ENCODE measurements at regions not wholly inside any gene's neighbourhood (a gene's known extent, or its start where the extent isn't known, plus 50 kb on each side); places are given as distances from the start of the nearest gene placed in this dataset.

DNA sequence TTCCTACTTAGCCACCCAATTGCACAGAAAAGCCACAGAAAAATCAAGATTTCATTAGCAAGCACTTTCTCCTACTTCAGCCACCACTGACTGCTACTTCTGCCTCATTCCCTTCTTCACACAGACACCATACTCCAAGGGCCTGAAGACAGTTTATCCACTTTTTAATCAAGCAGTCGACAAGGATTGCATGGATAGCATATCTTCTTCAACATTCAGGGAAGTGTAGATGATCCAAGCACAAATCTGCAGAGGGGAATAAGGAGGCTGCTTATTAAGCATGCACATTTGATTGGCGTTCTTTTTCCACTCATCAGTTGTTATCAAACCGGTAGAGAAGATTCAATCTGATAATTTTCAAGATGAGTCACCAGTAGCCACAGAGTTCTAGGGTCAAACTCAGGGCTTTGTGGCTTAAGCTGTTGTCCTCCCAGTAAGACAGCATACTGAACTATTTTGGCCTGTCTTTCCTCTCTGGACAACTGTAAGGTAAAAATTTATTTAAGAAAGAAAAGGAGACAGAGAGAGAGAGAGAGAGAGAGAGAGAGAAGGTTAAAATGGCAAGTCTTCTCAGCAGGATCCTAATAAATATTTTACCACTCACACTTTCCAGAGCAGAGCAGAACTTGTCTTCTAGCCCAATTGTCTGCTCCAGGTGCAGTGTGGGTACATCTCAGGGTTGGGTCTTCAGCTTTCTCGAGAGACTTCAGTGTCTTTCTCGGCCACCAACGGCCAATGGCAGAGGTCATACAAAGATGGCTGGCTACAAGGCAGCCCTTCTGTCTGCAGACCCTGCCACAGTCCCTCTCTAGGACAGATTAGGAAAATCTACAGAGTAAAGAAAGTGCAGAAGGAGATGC is 80.6 kb upstream of the BHLHE40 start (continued):
- TF ChIP-seq, protein P1, sequence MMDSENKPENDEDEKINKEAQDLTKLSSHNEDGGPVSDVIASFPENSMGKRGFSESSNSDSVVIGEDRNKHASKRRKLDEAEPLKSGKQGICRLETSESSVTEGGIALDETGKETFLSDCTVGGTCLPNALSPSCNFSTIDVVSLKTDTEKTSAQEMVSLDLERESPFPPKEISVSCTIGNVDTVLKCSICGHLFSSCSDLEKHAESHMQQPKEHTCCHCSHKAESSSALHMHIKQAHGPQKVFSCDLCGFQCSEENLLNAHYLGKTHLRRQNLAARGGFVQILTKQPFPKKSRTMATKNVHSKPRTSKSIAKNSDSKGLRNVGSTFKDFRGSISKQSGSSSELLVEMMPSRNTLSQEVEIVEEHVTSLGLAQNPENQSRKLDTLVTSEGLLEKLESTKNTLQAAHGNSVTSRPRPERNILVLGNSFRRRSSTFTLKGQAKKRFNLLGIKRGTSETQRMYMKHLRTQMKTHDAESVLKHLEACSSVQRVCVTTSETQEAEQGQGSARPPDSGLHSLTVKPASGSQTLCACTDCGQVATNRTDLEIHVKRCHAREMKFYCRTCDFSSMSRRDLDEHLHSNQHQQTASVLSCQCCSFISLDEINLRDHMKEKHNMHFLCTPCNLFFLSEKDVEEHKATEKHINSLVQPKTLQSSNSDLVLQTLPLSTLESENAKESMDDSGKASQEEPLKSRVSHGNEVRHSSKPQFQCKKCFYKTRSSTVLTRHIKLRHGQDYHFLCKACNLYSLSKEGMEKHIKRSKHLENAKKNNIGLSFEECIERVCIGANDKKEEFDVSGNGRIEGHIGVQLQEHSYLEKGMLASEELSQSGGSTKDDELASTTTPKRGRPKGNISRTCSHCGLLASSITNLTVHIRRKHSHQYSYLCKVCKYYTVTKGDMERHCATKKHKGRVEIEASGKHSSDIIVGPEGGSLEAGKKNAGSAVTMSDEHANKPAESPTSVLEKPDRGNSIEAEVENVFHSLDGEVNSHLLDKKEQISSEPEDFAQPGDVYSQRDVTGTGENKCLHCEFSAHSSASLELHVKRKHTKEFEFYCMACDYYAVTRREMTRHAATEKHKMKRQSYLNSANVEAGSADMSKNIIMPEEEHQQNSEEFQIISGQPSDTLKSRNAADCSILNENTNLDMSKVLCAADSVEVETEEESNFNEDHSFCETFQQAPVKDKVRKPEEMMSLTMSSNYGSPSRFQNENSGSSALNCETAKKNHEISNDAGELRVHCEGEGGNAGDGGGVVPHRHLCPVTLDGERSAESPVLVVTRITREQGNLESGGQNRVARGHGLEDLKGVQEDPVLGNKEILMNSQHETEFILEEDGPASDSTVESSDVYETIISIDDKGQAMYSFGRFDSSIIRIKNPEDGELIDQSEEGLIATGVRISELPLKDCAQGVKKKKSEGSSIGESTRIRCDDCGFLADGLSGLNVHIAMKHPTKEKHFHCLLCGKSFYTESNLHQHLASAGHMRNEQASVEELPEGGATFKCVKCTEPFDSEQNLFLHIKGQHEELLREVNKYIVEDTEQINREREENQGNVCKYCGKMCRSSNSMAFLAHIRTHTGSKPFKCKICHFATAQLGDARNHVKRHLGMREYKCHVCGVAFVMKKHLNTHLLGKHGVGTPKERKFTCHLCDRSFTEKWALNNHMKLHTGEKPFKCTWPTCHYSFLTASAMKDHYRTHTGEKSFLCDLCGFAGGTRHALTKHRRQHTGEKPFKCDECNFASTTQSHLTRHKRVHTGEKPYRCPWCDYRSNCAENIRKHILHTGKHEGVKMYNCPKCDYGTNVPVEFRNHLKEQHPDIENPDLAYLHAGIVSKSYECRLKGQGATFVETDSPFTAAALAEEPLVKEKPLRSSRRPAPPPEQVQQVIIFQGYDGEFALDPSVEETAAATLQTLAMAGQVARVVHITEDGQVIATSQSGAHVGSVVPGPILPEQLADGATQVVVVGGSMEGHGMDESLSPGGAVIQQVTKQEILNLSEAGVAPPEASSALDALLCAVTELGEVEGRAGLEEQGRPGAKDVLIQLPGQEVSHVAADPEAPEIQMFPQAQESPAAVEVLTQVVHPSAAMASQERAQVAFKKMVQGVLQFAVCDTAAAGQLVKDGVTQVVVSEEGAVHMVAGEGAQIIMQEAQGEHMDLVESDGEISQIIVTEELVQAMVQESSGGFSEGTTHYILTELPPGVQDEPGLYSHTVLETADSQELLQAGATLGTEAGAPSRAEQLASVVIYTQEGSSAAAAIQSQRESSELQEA (IDR thresholded peaks at IDR 0.05; ENCODE audit: low read depth), result no peak
- TF ChIP-seq ZNF175 (CRISPR knock-in tag; IDR thresholded peaks at IDR 0.05; ENCODE audit: low read depth) (peak; percentile 56; the same call in 1 of the 2 replicates), LCOR (CRISPR knock-in tag; IDR thresholded peaks at IDR 0.05) (no peak), SMARCA4 (IDR thresholded peaks at IDR 0.05) (peak; percentile 97), CREM (IDR thresholded peaks at IDR 0.05; ENCODE audit: low read depth) (peak; percentile 25), NFXL1 (CRISPR knock-in tag; IDR thresholded peaks at IDR 0.05) (no peak), NCOR1 (IDR thresholded peaks at IDR 0.05) (peak; percentile 53; the same call in 1 of the 2 replicates), CBX5 (IDR thresholded peaks at IDR 0.05; ENCODE audit: borderline replicate concordance, low read depth) (no peak), YBX1 (IDR thresholded peaks at IDR 0.05) (no peak), ZNF408 (CRISPR knock-in tag; IDR thresholded peaks at IDR 0.05; ENCODE audit: low read depth) (no peak), SIX5 (IDR thresholded peaks at IDR 0.05; ENCODE audit: borderline replicate concordance in 1 of 2, insufficient read depth in 1 of 2, low read depth in 1 of 2, low read length in 2 of 2) (no peak), ZNF133 (CRISPR knock-in tag; IDR thresholded peaks at IDR 0.05) (no peak), POLR3G (IDR thresholded peaks at IDR 0.05; ENCODE audit: extremely low read depth, insufficient read length, insufficient replicate concordance) (no peak), POLR2AphosphoS5 (IDR thresholded peaks at IDR 0.05; ENCODE audit: control insufficient read depth, insufficient read depth, low read depth, low read length) (no peak), BHLHE40 (IDR thresholded peaks at IDR 0.05; ENCODE audit: low read length) (no peak)
- TF ChIP-seq, protein P2, sequence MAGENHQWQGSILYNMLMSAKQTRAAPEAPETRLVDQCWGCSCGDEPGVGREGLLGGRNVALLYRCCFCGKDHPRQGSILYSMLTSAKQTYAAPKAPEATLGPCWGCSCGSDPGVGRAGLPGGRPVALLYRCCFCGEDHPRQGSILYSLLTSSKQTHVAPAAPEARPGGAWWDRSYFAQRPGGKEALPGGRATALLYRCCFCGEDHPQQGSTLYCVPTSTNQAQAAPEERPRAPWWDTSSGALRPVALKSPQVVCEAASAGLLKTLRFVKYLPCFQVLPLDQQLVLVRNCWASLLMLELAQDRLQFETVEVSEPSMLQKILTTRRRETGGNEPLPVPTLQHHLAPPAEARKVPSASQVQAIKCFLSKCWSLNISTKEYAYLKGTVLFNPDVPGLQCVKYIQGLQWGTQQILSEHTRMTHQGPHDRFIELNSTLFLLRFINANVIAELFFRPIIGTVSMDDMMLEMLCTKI (IDR thresholded peaks at IDR 0.05; ENCODE audit: partially characterized antibody), result no peak
- TF ChIP-seq, protein P3, sequence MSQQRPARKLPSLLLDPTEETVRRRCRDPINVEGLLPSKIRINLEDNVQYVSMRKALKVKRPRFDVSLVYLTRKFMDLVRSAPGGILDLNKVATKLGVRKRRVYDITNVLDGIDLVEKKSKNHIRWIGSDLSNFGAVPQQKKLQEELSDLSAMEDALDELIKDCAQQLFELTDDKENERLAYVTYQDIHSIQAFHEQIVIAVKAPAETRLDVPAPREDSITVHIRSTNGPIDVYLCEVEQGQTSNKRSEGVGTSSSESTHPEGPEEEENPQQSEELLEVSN (IDR thresholded peaks at IDR 0.05; ENCODE audit: borderline replicate concordance in 1 of 2, extremely low read depth in 1 of 2, insufficient read depth in 1 of 2, insufficient read length in 1 of 2, low read depth in 1 of 2, low read length in 1 of 2, poor library complexity in 1 of 2, severe bottlenecking in 1 of 2), result no peak
